Epithelial cell of esophagus (primary cell): ENCODE measurements at regions not wholly inside any gene's neighbourhood (a gene's known extent, or its start where the extent isn't known, plus 50 kb on each side); places are given as distances from the start of the nearest gene placed in this dataset.

Experiments used
- DNase-seq: peaks from one replicate; pipeline ENCODE4 v3.0.0; 2010; ENCODE audit warnings: low read depth
- H3K4me3 ChIP-seq: 2 replicates; pipeline ENCODE4 v1.5.1; 2011; ENCODE audit warnings: mild to moderate bottlenecking, low read length, control low read depth
- TF ChIP-seq, protein P1 (sequence below): IDR thresholded peaks from 2 replicates; pipeline ENCODE4 v1.5.1; 2011; ENCODE audit warnings: low read depth, mild to moderate bottlenecking, low read length, control low read depth, inconsistent platforms; ENCODE audit not compliant: insufficient read depth; ENCODE audit errors: missing control alignments

- TF ChIP-seq, protein P1, sequence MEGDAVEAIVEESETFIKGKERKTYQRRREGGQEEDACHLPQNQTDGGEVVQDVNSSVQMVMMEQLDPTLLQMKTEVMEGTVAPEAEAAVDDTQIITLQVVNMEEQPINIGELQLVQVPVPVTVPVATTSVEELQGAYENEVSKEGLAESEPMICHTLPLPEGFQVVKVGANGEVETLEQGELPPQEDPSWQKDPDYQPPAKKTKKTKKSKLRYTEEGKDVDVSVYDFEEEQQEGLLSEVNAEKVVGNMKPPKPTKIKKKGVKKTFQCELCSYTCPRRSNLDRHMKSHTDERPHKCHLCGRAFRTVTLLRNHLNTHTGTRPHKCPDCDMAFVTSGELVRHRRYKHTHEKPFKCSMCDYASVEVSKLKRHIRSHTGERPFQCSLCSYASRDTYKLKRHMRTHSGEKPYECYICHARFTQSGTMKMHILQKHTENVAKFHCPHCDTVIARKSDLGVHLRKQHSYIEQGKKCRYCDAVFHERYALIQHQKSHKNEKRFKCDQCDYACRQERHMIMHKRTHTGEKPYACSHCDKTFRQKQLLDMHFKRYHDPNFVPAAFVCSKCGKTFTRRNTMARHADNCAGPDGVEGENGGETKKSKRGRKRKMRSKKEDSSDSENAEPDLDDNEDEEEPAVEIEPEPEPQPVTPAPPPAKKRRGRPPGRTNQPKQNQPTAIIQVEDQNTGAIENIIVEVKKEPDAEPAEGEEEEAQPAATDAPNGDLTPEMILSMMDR: no peak
- DNase-seq: no peak
- no peak overlapping the region for H3K4me3 ChIP-seq
These were observed 156.3 kb upstream of the TAPT1 start for GRCh38 chr4:16382571-16382970.

DNA sequence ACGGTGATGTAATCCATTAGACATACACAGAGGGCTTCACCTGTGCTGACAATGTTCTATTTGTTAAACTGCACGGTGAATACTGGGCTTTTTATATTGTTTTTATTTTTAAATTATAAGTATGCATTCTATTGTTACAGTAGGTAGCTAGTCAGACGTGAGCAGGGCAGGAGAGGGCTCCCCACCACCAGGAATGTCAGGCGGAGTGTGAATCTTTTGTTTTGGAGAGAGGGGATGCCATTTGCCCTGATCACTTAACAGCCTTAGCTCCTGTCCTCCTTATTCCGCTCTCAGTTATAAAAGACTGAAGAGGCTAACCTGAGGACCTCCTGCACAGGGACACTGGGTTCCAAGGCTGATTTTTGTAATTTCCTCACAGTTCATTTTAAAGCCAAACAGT is 151.6 kb upstream of the TAPT1 start:
- TF ChIP-seq, protein P1: no peak
- no peak for DNase-seq
- H3K4me3 ChIP-seq: no peak overlapping the region

GRCh38 chr4:16365036-16365569 is 138.8 kb upstream of the TAPT1 start:
- no peak for DNase-seq
- no peak overlapping the region for H3K4me3 ChIP-seq
- TF ChIP-seq, protein P1: no peak

GRCh38 chr4:16360694-16361262 is 134.5 kb upstream of the TAPT1 start:
- H3K4me3 ChIP-seq: no peak overlapping the region
- TF ChIP-seq, protein P1: no peak
- DNase-seq: no peak

- DNase-seq: no peak
- TF ChIP-seq, protein P1: no peak
- H3K4me3 ChIP-seq: no peak overlapping the region
These were observed 126.9 kb upstream of the TAPT1 start for GRCh38 chr4:16353165-16353564.

DNA sequence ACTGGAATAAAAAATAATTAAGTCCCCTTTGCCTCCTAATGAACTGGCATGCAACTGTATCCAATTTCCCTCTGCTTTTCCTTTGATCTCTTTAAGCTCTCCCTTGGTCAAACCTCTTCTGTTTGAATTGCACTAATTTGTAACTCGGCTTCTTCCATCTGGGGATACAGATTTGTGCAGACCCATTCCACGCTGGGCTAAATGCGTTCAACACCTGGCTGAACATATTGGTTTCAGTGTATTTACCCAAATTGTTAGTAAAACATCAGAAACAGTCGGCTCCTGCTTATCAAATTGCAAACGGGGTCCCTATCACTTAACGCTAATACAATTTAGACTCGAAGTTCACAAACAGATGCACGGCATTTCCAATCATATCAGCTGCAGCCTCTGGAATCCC is 124.9 kb upstream of the TAPT1 start:
- TF ChIP-seq, protein P1: no peak
- DNase-seq: no peak
- no peak overlapping the region for H3K4me3 ChIP-seq

DNA sequence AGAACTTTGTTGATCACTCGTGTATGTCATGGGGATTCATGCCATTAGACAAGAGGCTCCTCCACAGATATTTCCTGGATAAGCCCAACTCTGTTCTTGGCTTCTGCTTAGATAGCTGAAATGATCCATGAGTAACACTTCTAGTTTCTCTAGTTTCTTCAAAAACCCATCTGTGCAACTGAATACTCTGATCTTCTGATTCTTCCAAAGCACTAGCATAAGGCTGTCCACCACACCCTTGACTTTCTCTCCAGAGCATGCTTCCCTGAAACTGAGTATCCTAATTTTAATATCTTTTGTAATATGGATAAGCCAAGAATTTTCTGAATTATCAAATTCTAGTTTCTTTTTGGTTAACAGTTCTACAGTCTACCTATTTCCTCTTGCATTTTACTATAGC is 118.6 kb upstream of the TAPT1 start:
- H3K4me3 ChIP-seq: no peak overlapping the region
- DNase-seq: no peak
- TF ChIP-seq, protein P1: no peak
